CD4-positive, alpha-beta T cell (primary cell): ENCODE measurements at regions not wholly inside any gene's neighbourhood (a gene's known extent, or its start where the extent isn't known, plus 50 kb on each side); places are given as distances from the start of the nearest gene placed in this dataset.

ENCODE experiments used
- ATAC-seq: fragments of 200-7000 bp; cut with Tn5 transposase; one replicate; pipeline ENCODE4 v1.10.0; 2022; ENCODE audit warnings: mild to moderate bottlenecking; ENCODE audit not compliant: poor library complexity
- CTCF ChIA-PET: fragments of 350-600 bp; sonication (Branson Sonifier 250); formaldehyde crosslinking; loops from one replicate; lab custom pipeline; 2021; ENCODE audit warnings: antibody characterized with exemption, inconsistent platforms; lab: Charles Lee
- POLR2A ChIA-PET: fragments of 350-600 bp; sonication (Branson Sonifier 250); formaldehyde crosslinking; loops from one replicate; lab custom pipeline; 2021; ENCODE audit warnings: antibody characterized with exemption, inconsistent platforms; lab: Charles Lee
- DNase-seq, 14 experiments: peaks; one replicate each; pipeline ENCODE4 v3.0.0-alpha.2; 2013 to 2020; ENCODE audit warnings: mixed read lengths in 2 of 14
- H3K27ac ChIP-seq, 2 donors: one replicate each; pipeline versions ENCODE4 v1.5.1 to v1.7.0; 2013; ENCODE audit warnings: low read length in 2 of 2, low read depth in 1 of 2, mild to moderate bottlenecking in 1 of 2
- H3K27me3 ChIP-seq, 2 experiments: 1 replicate in 1 of 2; 2 replicates in 1 of 2; pipeline versions ENCODE4 v1.6.1 to v1.7.0; 2013; ENCODE audit warnings: low read length in 2 of 2, control low read depth in 1 of 2, mild to moderate bottlenecking in 1 of 2, moderate library complexity in 1 of 2; ENCODE audit not compliant: insufficient read depth in 2 of 2, control insufficient read depth in 1 of 2
- H3K36me3 ChIP-seq: one replicate; pipeline ENCODE4 v1.6.1; 2013; ENCODE audit warnings: low read length, control low read depth; ENCODE audit not compliant: insufficient read depth
- H3K4me1 ChIP-seq: one replicate; pipeline ENCODE4 v1.6.1; 2013; ENCODE audit warnings: low read length, control low read depth; ENCODE audit not compliant: insufficient read depth
- H3K4me3 ChIP-seq: one replicate; pipeline ENCODE4 v1.5.1; 2013; ENCODE audit warnings: mild to moderate bottlenecking, low read length, moderate library complexity
- H3K9me3 ChIP-seq, 2 experiments: 1 replicate in 1 of 2; 2 replicates in 1 of 2; pipeline versions ENCODE4 v1.6.1 to v1.7.0; 2013; ENCODE audit warnings: low read length in 2 of 2, mild to moderate bottlenecking in 2 of 2, control low read depth in 1 of 2, moderate library complexity in 1 of 2; ENCODE audit not compliant: control insufficient read depth in 1 of 2, insufficient read depth in 1 of 2
- H3K27ac Mint-ChIP-seq: one replicate; pipeline ENCODE4 v1.8.0; 2020; ENCODE audit warnings: mixed read lengths
- H3K27me3 Mint-ChIP-seq: one replicate; pipeline ENCODE4 v1.8.0; 2021; ENCODE audit warnings: mixed read lengths
- H3K36me3 Mint-ChIP-seq: one replicate; pipeline ENCODE4 v1.8.0; 2021; ENCODE audit warnings: low read depth, mixed read lengths
- H3K4me1 Mint-ChIP-seq: one replicate; pipeline ENCODE4 v1.8.0; 2021; ENCODE audit warnings: low read depth, mixed read lengths
- H3K4me3 Mint-ChIP-seq: one replicate; pipeline ENCODE4 v1.8.0; 2020; ENCODE audit warnings: mild to moderate bottlenecking, mixed read lengths
- H3K9me3 Mint-ChIP-seq: one replicate; pipeline ENCODE4 v1.8.0; 2020; ENCODE audit warnings: mixed read lengths
- intact Hi-C, 2 experiments: fragments of 100-400 bp; cut with DNase I in 1 of 2; cut with micrococcal nuclease in 1 of 2; formaldehyde crosslinking; loops; one replicate each; pipeline versions ENCODE4 v1.15.1 to v1.9.0; 2023 to 2025; cut with DNase I, micrococcal nuclease
- TF ChIP-seq, protein P1 (sequence below): fragments of 200-600 bp; IDR thresholded peaks from one replicate; pipeline ENCODE4 v1.8.0; 2022; ENCODE audit warnings: antibody characterized with exemption, mild to moderate bottlenecking

DNA sequence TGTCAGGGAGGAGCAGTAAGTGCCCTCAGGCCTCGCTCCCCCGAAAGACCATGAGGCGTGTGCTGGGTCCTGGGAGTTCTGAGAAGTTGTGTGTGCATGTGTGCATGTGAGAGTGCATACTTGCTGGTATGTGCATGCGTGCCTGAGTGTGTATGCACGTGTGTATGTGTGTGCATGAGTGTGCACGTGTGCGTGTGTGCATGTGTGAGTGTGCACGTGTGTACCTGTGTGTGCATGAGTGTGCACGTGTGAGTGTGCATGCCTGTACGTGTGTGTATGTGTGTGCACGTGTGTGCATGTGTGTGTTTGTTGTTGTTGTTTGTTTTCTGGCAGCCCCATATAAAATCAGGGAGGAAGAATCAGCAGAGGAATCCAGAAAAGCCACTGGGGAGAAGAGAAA, 426.7 kb downstream of the IRX2 start:
- ChIA-PET POLR2A (no interaction called here), CTCF (no interaction called here)
- no peak overlapping the region for H3K4me3 ChIP-seq
- no peak overlapping the region for H3K27ac ChIP-seq
- no peaks in the 10 kb centered on the region for H3K27me3 ChIP-seq
- intact Hi-C loops = no loop called here
- H3K36me3 ChIP-seq = no peaks in the 10 kb centered on the region
- Mint-ChIP-seq H3K36me3 (no peaks in the 10 kb centered on the region), H3K9me3 (no peaks in the 10 kb centered on the region), H3K4me3 (no peak overlapping the region), H3K4me1 (no peaks in the 10 kb centered on the region), H3K27ac (no peak overlapping the region), H3K27me3 (peaks cover 20% of the 10 kb centered on the region)
- TF ChIP-seq, protein P1, sequence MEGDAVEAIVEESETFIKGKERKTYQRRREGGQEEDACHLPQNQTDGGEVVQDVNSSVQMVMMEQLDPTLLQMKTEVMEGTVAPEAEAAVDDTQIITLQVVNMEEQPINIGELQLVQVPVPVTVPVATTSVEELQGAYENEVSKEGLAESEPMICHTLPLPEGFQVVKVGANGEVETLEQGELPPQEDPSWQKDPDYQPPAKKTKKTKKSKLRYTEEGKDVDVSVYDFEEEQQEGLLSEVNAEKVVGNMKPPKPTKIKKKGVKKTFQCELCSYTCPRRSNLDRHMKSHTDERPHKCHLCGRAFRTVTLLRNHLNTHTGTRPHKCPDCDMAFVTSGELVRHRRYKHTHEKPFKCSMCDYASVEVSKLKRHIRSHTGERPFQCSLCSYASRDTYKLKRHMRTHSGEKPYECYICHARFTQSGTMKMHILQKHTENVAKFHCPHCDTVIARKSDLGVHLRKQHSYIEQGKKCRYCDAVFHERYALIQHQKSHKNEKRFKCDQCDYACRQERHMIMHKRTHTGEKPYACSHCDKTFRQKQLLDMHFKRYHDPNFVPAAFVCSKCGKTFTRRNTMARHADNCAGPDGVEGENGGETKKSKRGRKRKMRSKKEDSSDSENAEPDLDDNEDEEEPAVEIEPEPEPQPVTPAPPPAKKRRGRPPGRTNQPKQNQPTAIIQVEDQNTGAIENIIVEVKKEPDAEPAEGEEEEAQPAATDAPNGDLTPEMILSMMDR = no peak
- ATAC-seq = no peak
- no peak for DNase-seq
- H3K9me3 ChIP-seq = peaks cover 0 to 24% of the 10 kb centered on the region in 2 experiments
- H3K4me1 ChIP-seq = no peaks in the 10 kb centered on the region

DNA sequence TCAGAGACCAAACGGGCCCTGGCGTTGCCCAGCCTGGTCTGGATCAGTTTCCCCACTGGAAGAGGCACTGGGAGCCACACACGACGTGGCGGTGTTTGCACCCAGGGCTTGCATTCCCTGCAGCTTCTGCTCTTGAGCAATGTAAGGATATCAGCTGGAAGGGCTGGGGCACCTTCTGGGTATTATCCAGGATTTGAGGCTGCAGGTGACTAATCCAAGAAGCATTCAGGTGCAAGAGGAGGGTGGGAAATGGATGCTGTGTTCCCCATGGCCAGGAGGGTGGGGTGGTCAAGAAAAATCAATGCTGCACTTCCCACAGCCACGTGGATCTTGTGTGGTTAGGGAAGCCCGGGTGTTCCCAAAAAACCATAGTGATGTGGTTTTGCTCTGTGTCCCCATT, 430.9 kb downstream of the IRX2 start:
- Mint-ChIP-seq H3K9me3 (no peaks in the 10 kb centered on the region), H3K4me1 (no peaks in the 10 kb centered on the region), H3K27ac (no peak overlapping the region), H3K4me3 (no peak overlapping the region), H3K27me3 (peaks cover 24% of the 10 kb centered on the region), H3K36me3 (no peaks in the 10 kb centered on the region)
- DNase-seq = no peak
- Histone ChIP-seq H3K4me1 (no peaks in the 10 kb centered on the region), H3K36me3 (no peaks in the 10 kb centered on the region), H3K4me3 (no peak overlapping the region), H3K9me3 (peaks cover 0 to 22% of the 10 kb centered on the region in 2 experiments), H3K27ac (no peak overlapping the region), H3K27me3 (no peaks in the 10 kb centered on the region)
- ChIA-PET POLR2A (no interaction called here), CTCF (no interaction called here)
- no peak for ATAC-seq
- intact Hi-C loops = no loop called here
- TF ChIP-seq, protein P1 = no peak

DNA sequence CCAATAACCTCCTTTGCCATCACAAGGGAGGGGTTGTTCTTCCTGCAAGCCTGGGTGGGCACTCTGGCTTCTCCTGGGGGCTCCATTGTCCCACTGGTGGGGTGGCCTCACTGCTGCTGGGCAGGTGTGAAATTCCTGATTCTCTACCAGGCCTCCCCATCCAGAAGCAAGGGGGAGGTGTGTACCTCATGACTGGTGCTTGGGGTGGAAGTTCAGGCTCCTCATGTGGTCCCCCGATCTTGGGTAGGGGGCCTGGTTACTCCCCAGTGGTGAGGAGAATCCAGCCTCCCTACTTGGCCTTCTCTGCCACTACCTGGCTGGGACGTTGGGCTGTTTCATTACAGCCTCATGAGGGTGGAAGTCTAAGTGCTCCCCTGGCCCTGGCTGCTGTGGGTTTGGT, 433.9 kb downstream of the IRX2 start:
- H3K9me3 ChIP-seq = peaks cover 0 to 18% of the 10 kb centered on the region in 2 experiments
- H3K4me3 Mint-ChIP-seq = no peak overlapping the region
- peaks cover 16% of the 10 kb centered on the region for H3K27me3 Mint-ChIP-seq
- H3K4me3 ChIP-seq = no peak overlapping the region
- ATAC-seq (no peak), DNase-seq (no peak)
- H3K27me3 ChIP-seq = no peaks in the 10 kb centered on the region
- no peak overlapping the region for H3K27ac ChIP-seq
- H3K36me3 ChIP-seq = no peaks in the 10 kb centered on the region
- H3K4me1 Mint-ChIP-seq = no peaks in the 10 kb centered on the region
- CTCF ChIA-PET = no interaction called here
- intact Hi-C loops = no loop called here
- TF ChIP-seq, protein P1 = no peak
- H3K36me3 Mint-ChIP-seq = no peaks in the 10 kb centered on the region
- no peak overlapping the region for H3K27ac Mint-ChIP-seq
- no peaks in the 10 kb centered on the region for H3K4me1 ChIP-seq
- peaks cover 3% of the 10 kb centered on the region for H3K9me3 Mint-ChIP-seq
- POLR2A ChIA-PET = no interaction called here
